Choroid plexus epithelial cell (primary cell): ENCODE measurements at regions not wholly inside any gene's neighbourhood (a gene's known extent, or its start where the extent isn't known, plus 50 kb on each side); places are given as distances from the start of the nearest gene placed in this dataset.

Source experiments
- DNase-seq: peaks from one replicate; pipeline ENCODE4 v3.0.0-alpha.2; 2010; ENCODE audit warnings: low read depth
- H3K4me3 ChIP-seq: 2 replicates; pipeline ENCODE4 v1.5.1; 2011; ENCODE audit warnings: low read depth, mild to moderate bottlenecking, control low read depth, low read length, moderate library complexity
- CTCF ChIP-seq: conservative IDR thresholded peaks from 2 replicates; pipeline ENCODE4 v1.5.1; 2011; ENCODE audit warnings: low read depth, mild to moderate bottlenecking, control low read depth, inconsistent platforms, low read length, moderate library complexity

GRCh38 chr5:167730121-167730520, 561.3 kb upstream of the WWC1 start:
- no peak for TF ChIP-seq CTCF
- peak; percentile 94 for DNase-seq
- no peak overlapping the region for H3K4me3 ChIP-seq

GRCh38 chr5:167730656-167731055, 560.8 kb upstream of the WWC1 start:
- TF ChIP-seq CTCF = no peak
- DNase-seq = no peak
- H3K4me3 ChIP-seq = no peak overlapping the region

GRCh38 chr5:167731951-167732350, 559.5 kb upstream of the WWC1 start:
- H3K4me3 ChIP-seq = no peak overlapping the region
- no peak for DNase-seq
- no peak for TF ChIP-seq CTCF

GRCh38 chr5:167732499-167732898, 558.9 kb upstream of the WWC1 start:
- DNase-seq = no peak
- no peak for TF ChIP-seq CTCF
- no peak overlapping the region for H3K4me3 ChIP-seq

- no peak overlapping the region for H3K4me3 ChIP-seq
- no peak for DNase-seq
- no peak for TF ChIP-seq CTCF
These were observed 554.5 kb upstream of the WWC1 start for GRCh38 chr5:167736992-167737391.

- TF ChIP-seq CTCF = no peak
- DNase-seq = peak; percentile 91
- no peak overlapping the region for H3K4me3 ChIP-seq
These were observed 547.6 kb upstream of the WWC1 start for GRCh38 chr5:167743695-167744464.

GRCh38 chr5:167745868-167746267, 545.6 kb upstream of the WWC1 start:
- H3K4me3 ChIP-seq = no peak overlapping the region
- no peak for TF ChIP-seq CTCF

More at GRCh38 chr5:167745868-167746267, 545.6 kb upstream of the WWC1 start:
- no peak for DNase-seq
